ENCODE measurements at regions not wholly inside any gene's neighbourhood (a gene's known extent, or its start where the extent isn't known, plus 50 kb on each side); places are given as distances from the start of the nearest gene placed in this dataset.

GRCh38 chr19:30144242-30144758, 202.3 kb downstream of the URI1 start:
- in situ Hi-C loops (cut with HindIII; ENCODE audit: low pct_unique_long_range_greater_than_20kb, low sequenced_read_pairs), result no loop called here
- TF ChIP-seq JUND (IDR thresholded peaks at IDR 0.05; ENCODE audit: low read depth), result no peak
- no peak for DNase-seq (ENCODE audit: low read depth in 1 of 2, low spot score in 1 of 2)

DNA sequence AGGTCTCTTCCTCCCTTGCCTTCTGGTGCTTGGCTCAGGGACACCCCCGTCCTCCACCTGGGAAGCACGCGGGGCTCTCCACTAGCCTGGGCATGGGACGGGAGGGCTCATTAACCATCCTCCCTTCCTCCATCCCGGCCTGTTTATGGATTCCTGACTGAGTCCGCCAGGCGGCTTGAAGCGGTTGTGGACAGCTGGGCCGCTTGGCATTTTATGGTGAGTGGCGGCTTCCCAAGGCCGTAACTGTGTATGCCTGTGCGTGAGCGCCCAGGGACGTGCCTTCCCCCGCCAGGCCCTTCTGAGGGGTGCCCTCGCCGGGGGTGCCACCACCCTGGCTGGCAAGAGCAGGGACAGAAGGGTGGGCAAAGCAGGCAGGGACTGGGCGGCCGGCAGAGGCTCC, 202.8 kb downstream of the URI1 start:
- no peak for TF ChIP-seq JUND (IDR thresholded peaks at IDR 0.05; ENCODE audit: low read depth)
- no peak for DNase-seq (ENCODE audit: low read depth in 1 of 2, low spot score in 1 of 2)
- in situ Hi-C loops (cut with HindIII; ENCODE audit: low pct_unique_long_range_greater_than_20kb, low sequenced_read_pairs), result no loop called here

GRCh38 chr19:30145467-30145866, 203.4 kb downstream of the URI1 start:
- in situ Hi-C loops (cut with HindIII; ENCODE audit: low pct_unique_long_range_greater_than_20kb, low sequenced_read_pairs), result no loop called here
- TF ChIP-seq JUND (IDR thresholded peaks at IDR 0.05; ENCODE audit: low read depth), result no peak
- no peak for DNase-seq (ENCODE audit: low read depth in 1 of 2, low spot score in 1 of 2)

DNA sequence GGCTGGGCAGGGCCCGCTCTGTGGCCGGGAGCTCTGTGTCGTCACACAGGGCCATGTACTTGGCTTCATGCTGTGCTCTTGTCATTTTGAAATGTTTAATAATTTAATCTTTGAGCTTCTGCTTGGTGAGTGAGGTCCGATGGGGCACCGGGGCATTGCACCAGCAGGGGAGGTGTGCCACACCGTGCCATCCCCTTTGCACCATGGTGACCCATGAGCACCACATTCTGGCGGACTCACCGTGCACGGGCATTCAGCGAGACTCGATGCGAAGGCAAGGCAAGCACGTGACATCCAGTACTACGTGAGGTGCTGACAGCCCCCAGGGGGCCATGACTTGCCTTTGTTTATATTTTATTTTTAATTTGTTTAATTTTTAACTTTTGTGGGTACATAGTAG, 204.3 kb downstream of the URI1 start:
- no peak for DNase-seq (ENCODE audit: low read depth in 1 of 2, low spot score in 1 of 2)
- no peak for TF ChIP-seq JUND (IDR thresholded peaks at IDR 0.05; ENCODE audit: low read depth)
- in situ Hi-C loops (cut with HindIII; ENCODE audit: low pct_unique_long_range_greater_than_20kb, low sequenced_read_pairs), result no loop called here

DNA sequence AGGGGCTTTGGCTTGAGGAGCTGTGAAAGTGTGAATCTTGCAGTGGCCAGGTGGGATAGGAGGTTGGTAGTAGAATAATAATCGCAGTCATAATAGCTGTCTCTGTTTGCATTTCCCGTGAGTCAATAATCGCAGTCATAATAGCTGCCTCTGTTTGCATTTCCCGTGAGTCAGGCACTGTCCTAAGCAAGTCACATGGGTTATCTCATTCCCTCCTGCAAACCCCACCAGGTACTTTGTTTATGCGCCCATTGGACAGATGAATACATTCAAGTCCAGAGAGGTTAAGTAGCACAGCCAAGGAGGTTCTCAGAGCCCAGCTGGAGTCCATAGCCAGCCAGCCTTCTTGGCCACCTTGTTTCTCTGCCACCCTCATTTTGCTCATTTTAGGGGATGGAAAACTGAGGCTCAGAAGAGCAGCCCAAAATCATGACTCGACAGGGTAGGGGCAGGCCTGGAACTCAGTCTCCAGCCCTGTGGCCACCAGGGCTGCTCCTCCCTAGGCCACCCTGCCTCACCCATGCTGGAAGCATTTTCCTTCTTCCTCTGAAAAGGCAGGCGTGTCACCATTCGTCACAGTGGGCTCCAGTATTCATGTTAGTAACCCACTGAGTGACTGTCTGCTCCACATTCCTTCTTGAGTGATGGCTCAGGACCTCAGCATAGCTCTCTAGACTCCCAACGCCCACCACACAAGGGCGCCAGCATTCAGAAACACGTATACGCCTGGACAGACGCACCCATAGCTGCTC, 206.2 kb downstream of the URI1 start:
- DNase-seq (ENCODE audit: low read depth in 1 of 2, low spot score in 1 of 2), result peak in 1 of 2 experiments; percentile 22
- no peak for TF ChIP-seq JUND (IDR thresholded peaks at IDR 0.05; ENCODE audit: low read depth)
- in situ Hi-C loops (cut with HindIII; ENCODE audit: low pct_unique_long_range_greater_than_20kb, low sequenced_read_pairs), result no loop called here

DNA sequence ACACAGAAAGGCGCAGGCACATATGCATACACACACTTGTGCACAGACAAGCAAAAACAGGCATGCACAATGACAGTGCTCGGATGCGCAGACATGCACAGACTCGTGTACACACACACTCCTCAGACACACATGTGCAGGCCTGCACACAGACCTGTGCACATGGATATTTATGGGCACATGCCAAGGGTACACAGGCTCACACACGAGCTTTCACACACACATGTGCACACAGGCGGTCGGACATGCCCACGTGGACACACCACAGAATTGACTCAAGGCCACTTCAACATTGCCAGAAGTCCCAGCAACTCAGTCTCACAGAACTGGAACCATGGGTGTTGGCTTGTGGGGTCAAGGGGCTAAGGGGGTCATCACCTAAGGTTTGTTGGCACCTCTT, 206.8 kb downstream of the URI1 start:
- no peak for TF ChIP-seq JUND (IDR thresholded peaks at IDR 0.05; ENCODE audit: low read depth)
- DNase-seq (ENCODE audit: low read depth in 1 of 2, low spot score in 1 of 2), result no peak
- in situ Hi-C loops (cut with HindIII; ENCODE audit: low pct_unique_long_range_greater_than_20kb, low sequenced_read_pairs), result no loop called here

DNA sequence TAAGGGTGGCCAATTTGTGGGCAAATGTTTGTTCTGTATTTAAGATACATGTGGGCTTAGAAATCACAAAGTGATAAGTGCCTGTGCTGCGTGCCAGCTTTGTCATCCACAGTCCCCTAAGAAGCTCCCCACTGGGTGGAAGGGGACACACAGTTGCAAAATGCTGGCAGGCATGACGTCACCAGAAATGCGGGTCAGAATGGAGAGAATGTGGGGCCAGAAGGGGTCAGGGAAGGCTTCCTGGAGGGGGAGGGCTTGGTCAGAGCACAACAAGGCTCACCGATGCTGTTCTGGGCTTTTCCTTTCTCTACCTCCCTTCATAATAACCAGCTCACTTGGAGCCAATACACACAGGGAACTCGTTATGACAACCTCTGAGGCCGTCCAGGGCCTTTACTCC, 207.3 kb downstream of the URI1 start:
- in situ Hi-C loops (cut with HindIII; ENCODE audit: low pct_unique_long_range_greater_than_20kb, low sequenced_read_pairs), result no loop called here
- DNase-seq (ENCODE audit: low read depth in 1 of 2, low spot score in 1 of 2), result no peak

DNA sequence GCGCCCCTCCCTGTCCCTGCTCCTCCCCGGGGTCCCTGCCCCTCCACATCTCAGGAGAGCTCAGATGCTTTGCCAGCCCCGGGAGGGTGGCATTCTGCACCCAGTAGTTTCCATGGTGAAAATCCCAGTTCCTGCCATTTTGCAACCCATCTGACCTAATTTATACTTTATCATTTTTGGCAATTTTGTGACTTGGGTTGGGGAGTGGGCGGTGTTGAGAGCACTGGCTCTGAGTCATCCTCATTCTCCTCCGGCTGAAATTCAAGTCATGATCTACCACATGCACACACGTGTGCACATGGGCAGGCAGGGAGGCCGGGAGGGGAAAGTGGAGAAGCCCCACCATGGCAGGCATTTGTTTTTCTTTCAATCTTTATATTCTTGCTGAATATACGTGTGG, 208.6 kb downstream of the URI1 start:
- TF ChIP-seq JUND (IDR thresholded peaks at IDR 0.05; ENCODE audit: low read depth), result no peak
- in situ Hi-C loops (cut with HindIII; ENCODE audit: low pct_unique_long_range_greater_than_20kb, low sequenced_read_pairs), result no loop called here
- DNase-seq (ENCODE audit: low read depth in 1 of 2, low spot score in 1 of 2), result no peak

More for the DNA sequence above, 207.3 kb downstream of the URI1 start:
- no peak for TF ChIP-seq JUND (IDR thresholded peaks at IDR 0.05; ENCODE audit: low read depth)

DNA sequence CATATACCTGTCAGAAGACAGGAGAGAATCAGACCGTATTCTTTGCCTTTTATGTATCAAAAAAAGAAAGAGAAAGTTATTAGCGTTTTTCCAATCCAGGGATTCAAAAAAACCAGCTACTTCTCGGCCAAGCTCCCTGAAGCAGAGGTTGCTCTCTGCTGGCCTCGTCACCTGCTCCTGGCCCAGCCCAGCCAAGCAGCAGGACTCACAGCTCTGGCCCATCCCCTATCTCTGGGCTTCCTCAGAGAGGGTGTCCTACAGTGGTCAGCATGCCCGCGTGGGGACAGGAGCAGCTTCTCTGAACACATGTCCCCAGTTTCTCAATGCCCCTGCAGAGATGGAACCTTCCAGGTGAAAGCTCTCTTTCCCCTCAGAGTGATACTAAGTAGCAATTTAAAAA, 209.0 kb downstream of the URI1 start:
- in situ Hi-C loops (cut with HindIII; ENCODE audit: low pct_unique_long_range_greater_than_20kb, low sequenced_read_pairs), result no loop called here
- TF ChIP-seq JUND (IDR thresholded peaks at IDR 0.05; ENCODE audit: low read depth), result no peak
- no peak for DNase-seq (ENCODE audit: low read depth in 1 of 2, low spot score in 1 of 2)

DNA sequence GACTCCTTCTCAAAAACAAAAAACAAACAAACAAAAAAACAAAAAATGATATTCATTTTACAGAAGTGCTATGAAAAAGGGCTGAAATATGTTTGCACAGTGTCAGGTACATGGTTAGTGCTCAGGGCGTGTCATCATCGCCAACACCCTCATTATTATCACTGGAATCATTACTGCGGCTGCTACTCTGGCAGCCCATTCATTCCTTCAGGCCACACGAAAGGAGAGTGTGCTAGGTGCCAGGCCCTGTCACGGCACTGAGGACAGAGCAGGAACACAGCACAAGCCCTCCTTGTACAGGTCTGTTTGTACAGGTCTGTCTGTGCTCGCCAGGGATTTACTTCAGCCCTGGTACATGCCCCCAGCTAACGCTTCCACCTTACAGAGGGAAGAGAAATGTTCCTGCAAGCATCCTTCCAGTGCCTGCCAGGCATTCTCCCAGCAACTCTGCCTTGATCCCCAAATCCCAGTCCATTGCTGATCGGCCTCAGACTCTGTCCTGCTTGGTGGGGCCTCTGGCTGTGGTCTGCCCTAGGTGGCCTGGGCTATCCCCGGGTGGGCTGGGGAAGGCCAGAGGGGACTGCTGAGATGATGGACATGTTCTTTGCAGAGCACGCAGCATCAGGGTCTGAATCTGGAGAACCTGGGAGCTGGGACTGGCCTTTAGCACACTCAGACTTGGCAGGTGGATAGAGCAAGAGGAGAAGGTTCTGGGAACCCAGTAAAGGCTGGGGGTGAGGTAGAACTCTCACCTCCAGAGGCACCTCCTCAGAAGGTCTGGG, 210.7 kb downstream of the URI1 start:
- no peak for TF ChIP-seq JUND (IDR thresholded peaks at IDR 0.05; ENCODE audit: low read depth)
- no peak for DNase-seq (ENCODE audit: low read depth in 1 of 2, low spot score in 1 of 2)
- in situ Hi-C loops (cut with HindIII; ENCODE audit: low pct_unique_long_range_greater_than_20kb, low sequenced_read_pairs), result no loop called here

DNA sequence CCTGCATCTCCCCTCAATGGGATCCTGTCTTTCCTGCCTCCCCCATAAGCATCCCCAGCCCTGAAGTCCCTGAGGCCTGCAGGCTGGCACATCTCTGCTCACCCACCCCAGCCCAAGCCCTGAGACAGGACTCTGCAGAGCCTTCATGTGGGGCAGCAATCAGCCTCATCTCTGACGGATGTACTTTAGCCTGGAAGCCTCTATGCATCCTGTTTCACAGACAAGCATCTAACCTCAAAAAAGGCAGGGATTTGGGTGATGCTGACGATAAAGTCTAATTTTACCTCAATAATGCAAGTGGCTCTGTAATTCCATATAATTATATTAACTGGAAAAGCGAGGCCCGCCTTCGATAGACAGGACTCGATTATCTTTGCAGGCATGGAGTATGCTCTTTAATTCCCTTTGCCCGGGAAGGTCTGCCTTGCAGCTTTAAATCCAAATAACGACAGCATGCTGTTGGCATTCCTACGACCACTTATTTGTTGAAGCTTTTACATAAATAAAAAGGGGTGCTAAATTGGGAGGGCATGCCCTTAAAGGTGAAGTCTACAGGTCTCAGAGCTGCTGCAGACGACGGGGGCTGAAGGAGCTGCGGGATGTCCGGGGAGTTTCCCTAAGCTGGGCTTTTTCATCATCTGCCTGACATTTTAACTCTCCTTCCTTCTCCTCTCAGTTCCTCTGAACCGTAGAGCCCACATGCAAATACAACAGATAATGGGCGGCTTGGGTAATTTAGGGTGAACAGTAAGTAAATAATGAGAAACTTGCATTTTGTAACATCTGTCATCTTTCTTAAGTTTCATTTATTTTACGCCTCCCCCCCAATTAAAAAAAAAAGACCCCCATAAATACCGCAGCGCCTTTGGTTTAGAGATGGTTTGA, 211.5 kb downstream of the URI1 start:
- no peak for DNase-seq (ENCODE audit: low read depth in 1 of 2, low spot score in 1 of 2)
- no peak for TF ChIP-seq JUND (IDR thresholded peaks at IDR 0.05; ENCODE audit: low read depth)
- in situ Hi-C loops (cut with HindIII; ENCODE audit: low pct_unique_long_range_greater_than_20kb, low sequenced_read_pairs), result no loop called here

GRCh38 chr19:30154410-30154809, 212.4 kb downstream of the URI1 start:
- no peak for TF ChIP-seq JUND (IDR thresholded peaks at IDR 0.05; ENCODE audit: low read depth)
- DNase-seq (ENCODE audit: low read depth in 1 of 2, low spot score in 1 of 2), result no peak
- in situ Hi-C loops (cut with HindIII; ENCODE audit: low pct_unique_long_range_greater_than_20kb, low sequenced_read_pairs), result no loop called here

Data from T47D (cell line).